Trophoblast cell (in vitro differentiated cells and primary cell): ENCODE measurements at regions not wholly inside any gene's neighbourhood (a gene's known extent, or its start where the extent isn't known, plus 50 kb on each side); places are given as distances from the start of the nearest gene placed in this dataset.

Experiments used
- DNase-seq, 2 donors: peaks; one replicate each; pipeline ENCODE4 v3.0.0-alpha.2; 2016
- H2AFZ ChIP-seq: 2 replicates; pipeline ENCODE4 v1.6.1; 2013; ENCODE audit warnings: low read length, moderate library complexity, mild to moderate bottlenecking; ENCODE audit not compliant: insufficient read depth, poor library complexity
- H2AK5ac ChIP-seq: 2 replicates; pipeline ENCODE4 v1.6.1; 2013; ENCODE audit warnings: mild to moderate bottlenecking, low read length
- H2BK120ac ChIP-seq: 2 replicates; pipeline ENCODE4 v1.6.1; 2013; ENCODE audit warnings: low read length, mild to moderate bottlenecking, moderate library complexity; ENCODE audit not compliant: insufficient read depth, poor library complexity
- H2BK12ac ChIP-seq: 2 replicates; pipeline ENCODE4 v1.6.1; 2013; ENCODE audit warnings: mild to moderate bottlenecking, low read length, moderate library complexity
- H2BK5ac ChIP-seq: 2 replicates; pipeline ENCODE4 v1.6.1; 2013; ENCODE audit warnings: low read length, low read depth, moderate library complexity, mild to moderate bottlenecking; ENCODE audit not compliant: poor library complexity
- H3K14ac ChIP-seq: 2 replicates; pipeline ENCODE4 v1.6.1; 2013; ENCODE audit warnings: mild to moderate bottlenecking, low read length
- H3K18ac ChIP-seq: 2 replicates; pipeline ENCODE4 v1.6.1; 2013; ENCODE audit warnings: mild to moderate bottlenecking, low read length
- H3K23ac ChIP-seq: 2 replicates; pipeline ENCODE4 v1.6.1; 2013; ENCODE audit warnings: low read length
- H3K27ac ChIP-seq: 2 replicates; pipeline ENCODE4 v1.5.1; 2013; ENCODE audit warnings: low read depth, mild to moderate bottlenecking, inconsistent platforms, low read length, moderate library complexity
- H3K27me3 ChIP-seq: 2 replicates; pipeline ENCODE4 v1.6.1; 2013; ENCODE audit warnings: inconsistent platforms, mild to moderate bottlenecking, low read length, moderate library complexity; ENCODE audit not compliant: insufficient read depth
- H3K36me3 ChIP-seq, 2 experiments: 1 replicate in 1 of 2; 2 replicates in 1 of 2; pipeline ENCODE4 v1.6.1; 2013; ENCODE audit warnings: low read length in 2 of 2, mild to moderate bottlenecking in 2 of 2, moderate library complexity in 1 of 2; ENCODE audit not compliant: insufficient read depth in 2 of 2, control insufficient read depth in 1 of 2
- H3K4ac ChIP-seq: 2 replicates; pipeline ENCODE4 v1.6.1; 2013; ENCODE audit warnings: low read depth, mild to moderate bottlenecking, low read length, moderate library complexity
- H3K4me1 ChIP-seq, 2 experiments: 1 replicate in 1 of 2; 2 replicates in 1 of 2; pipeline ENCODE4 v1.6.1; 2013; ENCODE audit warnings: low read length in 2 of 2, mild to moderate bottlenecking in 2 of 2, moderate library complexity in 1 of 2; ENCODE audit not compliant: insufficient read depth in 2 of 2, control insufficient read depth in 1 of 2
- H3K4me2 ChIP-seq: 2 replicates; pipeline ENCODE4 v1.6.1; 2013; ENCODE audit warnings: inconsistent platforms, mild to moderate bottlenecking, low read length, moderate library complexity
- H3K4me3 ChIP-seq: 2 replicates; pipeline ENCODE4 v1.5.1; 2013; ENCODE audit warnings: mild to moderate bottlenecking, low read depth, low read length, inconsistent platforms
- H3K79me1 ChIP-seq: one replicate; pipeline ENCODE4 v1.6.1; 2013; ENCODE audit warnings: low read length
- H3K79me2 ChIP-seq: 2 replicates; pipeline ENCODE4 v1.6.1; 2013; ENCODE audit warnings: low read length, mild to moderate bottlenecking; ENCODE audit not compliant: control insufficient read depth, insufficient read depth, poor library complexity
- H3K9ac ChIP-seq: 2 replicates; pipeline ENCODE4 v1.6.1; 2013; ENCODE audit warnings: mild to moderate bottlenecking, low read length
- H3K9me3 ChIP-seq: 2 replicates; pipeline ENCODE4 v1.6.1; 2013; ENCODE audit warnings: low read depth, mild to moderate bottlenecking, control low read depth, inconsistent platforms, low read length; ENCODE audit not compliant: insufficient read depth
- H4K12ac ChIP-seq: 2 replicates; pipeline ENCODE4 v1.6.1; 2013; ENCODE audit warnings: low read depth, mild to moderate bottlenecking, low read length, moderate library complexity
- H4K8ac ChIP-seq: 2 replicates; pipeline ENCODE4 v1.6.1; 2013; ENCODE audit warnings: low read depth, mild to moderate bottlenecking, low read length, moderate library complexity
- H4K91ac ChIP-seq: one replicate; pipeline ENCODE4 v1.6.1; 2013; ENCODE audit warnings: low read depth, mild to moderate bottlenecking, low read length, moderate library complexity
- WGBS: extraction: QIAGEN DNeasy Blood & Tissue Kit; methylation state at CpG from one replicate; pipeline ENCODE4 v1.1.7; 2013; ENCODE audit warnings: missing lambda C conversion rate; ENCODE audit not compliant: insufficient read length, insufficient coverage; ENCODE audit errors: extremely low coverage; 5-methylcytosine and 5-hydroxymethylcytosine counted together

DNA sequence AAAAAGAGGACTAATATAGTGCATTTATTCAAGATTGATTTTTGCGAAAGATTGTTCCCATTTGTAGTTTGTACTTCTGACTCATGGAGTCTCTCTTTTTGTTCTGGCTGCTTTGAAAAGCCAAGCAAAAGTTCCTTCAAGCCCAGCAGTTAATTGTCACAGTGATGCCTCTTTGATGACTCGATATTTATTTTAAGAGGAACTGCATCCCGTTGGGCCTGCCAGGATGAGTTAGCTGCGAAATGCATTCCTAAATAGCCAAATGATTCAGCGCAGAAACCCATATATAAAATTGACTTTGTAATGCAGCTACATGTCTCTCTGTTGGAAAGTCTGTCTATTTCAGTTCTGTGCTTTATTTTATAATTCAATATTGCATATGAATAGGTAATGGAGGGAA is 295.1 kb downstream of the GBA3 start:
- Histone ChIP-seq H3K4me3 (no peak overlapping the region), H3K79me1 (no peaks in the 10 kb centered on the region), H3K4me2 (no peak overlapping the region), H3K36me3 (no peaks in the 10 kb centered on the region), H2AFZ (no peak overlapping the region), H2BK12ac (no peak overlapping the region), H2BK120ac (no peak overlapping the region), H3K23ac (no peak overlapping the region), H4K91ac (no peak overlapping the region), H3K9me3 (no peaks in the 10 kb centered on the region), H3K18ac (no peak overlapping the region), H2AK5ac (no peak overlapping the region), H4K8ac (no peak overlapping the region), H3K4me1 (no peaks in the 10 kb centered on the region), H3K4ac (no peak overlapping the region), H3K9ac (no peak overlapping the region), H3K27me3 (no peaks in the 10 kb centered on the region), H3K14ac (no peak overlapping the region), H3K27ac (no peak overlapping the region), H2BK5ac (no peak overlapping the region), H4K12ac (no peak overlapping the region), H3K79me2 (no peaks in the 10 kb centered on the region)
- no peak for DNase-seq
- WGBS = no CpG with 5 or more reads among the region's 5 CpGs

DNA sequence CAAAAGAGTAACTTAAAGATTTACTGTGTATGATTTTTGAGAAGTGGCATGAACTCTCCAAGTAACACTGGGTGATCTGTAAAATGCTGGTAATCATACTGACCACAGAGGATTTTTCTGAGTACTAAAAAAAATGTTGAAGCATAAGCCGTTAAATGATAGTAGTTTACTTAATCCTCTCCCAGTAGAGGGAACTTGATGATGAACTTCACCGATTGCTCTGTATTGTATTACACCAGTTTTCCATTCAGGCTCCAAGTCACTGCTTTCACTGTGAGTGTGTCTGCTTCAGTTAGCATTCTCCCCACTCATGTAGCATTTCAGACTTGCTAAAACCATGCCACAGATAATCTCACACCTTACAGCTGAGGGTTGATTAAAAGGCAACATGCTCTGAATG is 294.1 kb downstream of the GBA3 start:
- DNase-seq = no peak
- no peak overlapping the region for H2BK5ac ChIP-seq
- H3K27me3 ChIP-seq = no peaks in the 10 kb centered on the region
- H3K9ac ChIP-seq = no peak overlapping the region
- H3K14ac ChIP-seq = no peak overlapping the region
- no peaks in the 10 kb centered on the region for H3K79me1 ChIP-seq
- H2AFZ ChIP-seq = no peak overlapping the region
- H3K36me3 ChIP-seq = no peaks in the 10 kb centered on the region
- no peak overlapping the region for H4K8ac ChIP-seq
- H3K27ac ChIP-seq = no peak overlapping the region
- H3K4me1 ChIP-seq = no peaks in the 10 kb centered on the region
- H2BK12ac ChIP-seq = no peak overlapping the region
- no peak overlapping the region for H2BK120ac ChIP-seq
- no peak overlapping the region for H3K18ac ChIP-seq
- H4K91ac ChIP-seq = no peak overlapping the region
- H3K23ac ChIP-seq = no peak overlapping the region
- H3K79me2 ChIP-seq = no peaks in the 10 kb centered on the region
- no peak overlapping the region for H3K4me2 ChIP-seq
- no peak overlapping the region for H4K12ac ChIP-seq
- WGBS = no CpG with 5 or more reads among the region's 2 CpGs
- no peaks in the 10 kb centered on the region for H3K9me3 ChIP-seq
- no peak overlapping the region for H3K4ac ChIP-seq
- no peak overlapping the region for H2AK5ac ChIP-seq
- no peak overlapping the region for H3K4me3 ChIP-seq

DNA sequence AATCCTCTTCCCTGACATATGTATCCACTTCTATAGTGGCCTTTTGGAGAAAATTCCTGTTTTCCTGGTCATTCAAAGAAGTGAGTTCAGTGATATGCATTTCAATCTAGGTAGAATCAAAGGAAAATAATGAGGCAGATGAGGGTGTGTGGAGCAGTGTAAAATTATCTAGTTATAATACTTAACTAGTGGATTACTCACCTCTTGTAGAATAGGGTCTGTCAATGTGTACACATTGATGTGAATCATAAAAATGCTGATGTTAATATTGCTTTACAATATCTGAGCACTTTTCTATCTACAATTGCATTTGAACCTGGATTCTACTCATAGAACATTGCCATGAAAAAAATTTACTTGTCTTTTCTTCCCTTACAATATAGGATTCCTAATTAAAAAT is 293.5 kb downstream of the GBA3 start:
- no peaks in the 10 kb centered on the region for H3K27me3 ChIP-seq
- no peak overlapping the region for H2AFZ ChIP-seq
- H4K8ac ChIP-seq = no peak overlapping the region
- H3K27ac ChIP-seq = no peak overlapping the region
- no peaks in the 10 kb centered on the region for H3K36me3 ChIP-seq
- H4K91ac ChIP-seq = no peak overlapping the region
- no peak for DNase-seq
- no peak overlapping the region for H2BK120ac ChIP-seq
- no peak overlapping the region for H3K23ac ChIP-seq
- H3K14ac ChIP-seq = no peak overlapping the region
- no peak overlapping the region for H4K12ac ChIP-seq
- H3K4ac ChIP-seq = no peak overlapping the region
- no peak overlapping the region for H2BK5ac ChIP-seq
- no peaks in the 10 kb centered on the region for H3K4me1 ChIP-seq
- no peaks in the 10 kb centered on the region for H3K79me2 ChIP-seq
- no peak overlapping the region for H3K9ac ChIP-seq
- no peaks in the 10 kb centered on the region for H3K9me3 ChIP-seq
- no peak overlapping the region for H2AK5ac ChIP-seq
- H3K4me2 ChIP-seq = no peak overlapping the region
- H3K18ac ChIP-seq = no peak overlapping the region
- H2BK12ac ChIP-seq = no peak overlapping the region
- no peak overlapping the region for H3K4me3 ChIP-seq
- no peaks in the 10 kb centered on the region for H3K79me1 ChIP-seq

DNA sequence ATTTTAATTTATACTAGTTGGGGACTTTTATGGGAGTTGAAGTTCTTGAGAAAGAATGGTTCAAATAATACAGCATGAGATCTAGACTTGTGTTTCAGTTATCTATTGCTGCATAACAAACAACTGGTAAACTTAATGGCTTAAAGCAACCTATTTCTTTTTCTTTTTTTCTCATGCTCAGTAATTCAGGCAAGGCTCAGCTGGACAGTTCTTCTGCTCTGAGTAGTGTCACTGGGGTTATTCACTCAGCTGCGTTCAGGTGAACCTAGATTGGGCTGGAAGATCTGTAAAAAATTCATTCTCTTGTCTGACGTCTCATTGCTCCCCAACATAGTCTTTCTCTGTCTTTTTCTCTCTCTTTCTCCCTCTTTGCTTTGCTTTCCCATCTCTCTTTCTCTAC is 291.7 kb downstream of the GBA3 start:
- no peaks in the 10 kb centered on the region for H3K79me2 ChIP-seq
- no peaks in the 10 kb centered on the region for H3K4me1 ChIP-seq
- no peaks in the 10 kb centered on the region for H3K36me3 ChIP-seq
- H2BK120ac ChIP-seq = no peak overlapping the region
- no peak overlapping the region for H4K91ac ChIP-seq
- no peak overlapping the region for H3K4me2 ChIP-seq
- WGBS = no CpG with 5 or more reads among the region's 2 CpGs
- no peak overlapping the region for H4K8ac ChIP-seq
- no peak overlapping the region for H4K12ac ChIP-seq
- H3K79me1 ChIP-seq = no peaks in the 10 kb centered on the region
- H2AFZ ChIP-seq = no peak overlapping the region
- H2AK5ac ChIP-seq = no peak overlapping the region
- DNase-seq = no peak
- H3K14ac ChIP-seq = no peak overlapping the region
- no peak overlapping the region for H3K27ac ChIP-seq
- H2BK12ac ChIP-seq = no peak overlapping the region
- H3K4ac ChIP-seq = no peak overlapping the region
- no peak overlapping the region for H3K18ac ChIP-seq
- H3K27me3 ChIP-seq = no peaks in the 10 kb centered on the region
- H2BK5ac ChIP-seq = no peak overlapping the region
- H3K9ac ChIP-seq = no peak overlapping the region
- H3K23ac ChIP-seq = no peak overlapping the region
- no peaks in the 10 kb centered on the region for H3K9me3 ChIP-seq
- H3K4me3 ChIP-seq = no peak overlapping the region

GRCh38 chr4:22978656-22979055 is 285.9 kb downstream of the GBA3 start:
- no peak overlapping the region for H2AK5ac ChIP-seq
- H4K91ac ChIP-seq = no peak overlapping the region

More at GRCh38 chr4:22978656-22979055, 285.9 kb downstream of the GBA3 start:
- H3K79me1 ChIP-seq = no peaks in the 10 kb centered on the region
- no peak overlapping the region for H3K4me3 ChIP-seq
- no peaks in the 10 kb centered on the region for H3K27me3 ChIP-seq
- H3K36me3 ChIP-seq = no peaks in the 10 kb centered on the region
- H4K8ac ChIP-seq = no peak overlapping the region
- no peak overlapping the region for H3K4me2 ChIP-seq
- no peak overlapping the region for H4K12ac ChIP-seq
- no peak overlapping the region for H3K23ac ChIP-seq
- H3K4ac ChIP-seq = no peak overlapping the region
- no peak for DNase-seq
- no peak overlapping the region for H2BK120ac ChIP-seq
- no peak overlapping the region for H2AFZ ChIP-seq
- no peaks in the 10 kb centered on the region for H3K4me1 ChIP-seq
- no peak overlapping the region for H2BK5ac ChIP-seq
- H3K18ac ChIP-seq = no peak overlapping the region
- no peaks in the 10 kb centered on the region for H3K9me3 ChIP-seq
- H3K9ac ChIP-seq = no peak overlapping the region
- no peak overlapping the region for H2BK12ac ChIP-seq
- H3K79me2 ChIP-seq = no peaks in the 10 kb centered on the region
- H3K27ac ChIP-seq = no peak overlapping the region
- H3K14ac ChIP-seq = no peak overlapping the region
